ENCODE measurements at regions not wholly inside any gene's neighbourhood (a gene's known extent, or its start where the extent isn't known, plus 50 kb on each side); places are given as distances from the start of the nearest gene placed in this dataset.
"Not testable (repeated sequence)": the region's sequence is repeated elsewhere in the genome, so short reads cannot be mapped to it uniquely, and the experiment has no call there.

DNA sequence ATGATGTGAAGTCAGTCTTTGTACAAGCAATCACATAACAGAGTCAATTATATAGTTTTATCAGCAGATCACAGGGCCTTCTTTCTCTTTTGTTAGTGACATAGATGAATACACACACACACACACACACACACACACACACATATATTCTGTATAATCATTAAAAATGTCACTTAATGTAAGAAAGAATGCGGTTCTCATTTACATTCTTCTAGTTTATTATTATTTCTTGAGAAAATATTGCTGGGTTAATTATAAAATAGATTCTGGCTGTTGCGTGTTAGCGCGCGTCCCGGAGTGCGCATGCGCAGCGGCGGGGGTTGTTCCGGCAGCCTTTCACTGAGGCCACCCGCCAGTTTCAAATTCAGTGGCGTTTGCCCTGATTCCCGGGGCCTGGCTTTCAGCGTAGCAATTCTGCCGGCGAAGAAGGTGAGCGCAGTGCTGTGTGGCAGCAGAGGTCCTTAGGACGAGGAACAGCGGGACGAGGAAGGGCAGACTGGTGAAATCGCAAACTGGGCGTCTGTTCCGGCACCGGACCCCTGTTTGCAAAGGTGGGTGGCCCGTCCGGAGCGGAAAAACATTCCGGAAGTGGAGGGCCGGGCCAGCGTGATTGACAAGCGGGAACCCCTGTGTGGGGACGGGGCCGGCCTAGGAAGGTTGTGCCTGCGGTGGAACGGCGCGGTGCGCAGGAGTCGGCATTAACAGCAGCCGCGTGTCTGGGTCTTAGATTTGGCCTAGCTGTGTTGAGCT is 75.3 kb upstream of the PZP start:
- DNase-seq = peak; percentile 82
- H3K36me3 ChIP-seq, H3K27me3 ChIP-seq, H3K9me3 ChIP-seq: not testable (repeated sequence)
- peak overlapping the region; percentile 46 for H3K4me3 ChIP-seq

DNA sequence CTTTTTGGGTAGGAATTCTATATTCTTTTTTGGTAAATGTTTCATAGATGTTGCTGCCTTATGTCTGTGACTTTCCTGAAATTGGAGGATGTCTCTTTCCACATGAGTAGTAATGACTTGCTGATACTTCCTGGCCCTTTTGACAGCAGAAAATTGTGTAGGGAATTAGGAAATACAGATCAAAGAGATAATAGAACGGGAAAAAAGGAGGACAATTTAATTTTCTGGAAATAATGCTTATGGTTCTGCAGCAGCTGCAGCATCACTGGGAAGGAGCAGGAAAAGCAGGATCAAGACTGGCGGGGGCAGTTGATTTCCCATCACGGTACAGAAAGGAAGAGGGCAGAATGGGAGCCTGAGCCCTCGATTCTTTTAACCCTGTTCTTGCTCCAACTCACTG is 68.8 kb upstream of the PZP start:
- H3K36me3 ChIP-seq = no peaks in the 10 kb centered on the region
- DNase-seq = no peak
- H3K27me3 ChIP-seq = peaks cover 2% of the 10 kb centered on the region; the same call in 1 of the 2 replicates
- no peaks in the 10 kb centered on the region for H3K9me3 ChIP-seq
- no peak overlapping the region for H3K4me3 ChIP-seq

DNA sequence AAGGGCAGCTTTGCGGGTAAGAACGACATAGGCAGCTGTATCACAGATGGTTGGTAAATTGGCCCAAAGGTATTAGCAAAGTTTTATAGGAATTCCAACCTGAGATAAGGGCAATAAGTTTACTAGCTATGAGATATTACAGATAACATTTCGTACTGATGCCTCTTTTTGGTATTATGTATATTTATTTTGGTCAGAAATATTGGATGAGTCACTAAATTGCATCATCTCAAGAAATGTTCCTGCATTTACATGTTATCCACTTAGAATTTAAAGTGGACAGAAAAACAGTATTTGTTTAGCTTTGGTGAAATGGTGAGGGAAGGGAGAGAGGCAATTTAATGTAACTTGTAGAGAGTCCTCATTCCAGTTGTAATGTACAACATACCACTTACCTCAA is 65.1 kb upstream of the PZP start:
- no peaks in the 10 kb centered on the region for H3K9me3 ChIP-seq
- DNase-seq = no peak
- H3K27me3 ChIP-seq = peaks cover 8% of the 10 kb centered on the region; the same call in 1 of the 2 replicates
- H3K4me3 ChIP-seq = no peak overlapping the region
- no peaks in the 10 kb centered on the region for H3K36me3 ChIP-seq

DNA sequence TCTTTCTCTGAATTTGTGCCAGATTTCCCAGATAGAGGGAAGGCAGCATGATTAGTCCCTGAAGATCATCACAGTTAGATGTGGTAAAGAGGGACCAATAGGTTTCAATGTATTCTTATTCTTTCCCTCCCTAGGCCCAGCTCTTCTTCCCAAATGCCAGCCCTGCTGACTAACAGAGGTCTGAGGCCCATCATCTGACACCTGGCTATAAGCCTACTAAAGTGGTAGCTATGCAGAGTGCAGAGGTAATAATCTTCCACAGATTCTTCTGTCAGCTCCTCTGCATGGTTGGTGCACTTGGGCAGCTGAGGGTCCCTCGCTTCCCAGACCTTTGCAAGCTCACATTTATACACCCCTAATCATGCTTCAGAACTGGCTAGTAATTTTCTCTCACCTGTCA is 63.7 kb upstream of the PZP start:
- no peak overlapping the region for H3K4me3 ChIP-seq
- H3K27me3 ChIP-seq = peaks cover 9% of the 10 kb centered on the region; the same call in 1 of the 2 replicates
- H3K9me3 ChIP-seq = no peaks in the 10 kb centered on the region
- H3K36me3 ChIP-seq = no peaks in the 10 kb centered on the region
- no peak for DNase-seq

DNA sequence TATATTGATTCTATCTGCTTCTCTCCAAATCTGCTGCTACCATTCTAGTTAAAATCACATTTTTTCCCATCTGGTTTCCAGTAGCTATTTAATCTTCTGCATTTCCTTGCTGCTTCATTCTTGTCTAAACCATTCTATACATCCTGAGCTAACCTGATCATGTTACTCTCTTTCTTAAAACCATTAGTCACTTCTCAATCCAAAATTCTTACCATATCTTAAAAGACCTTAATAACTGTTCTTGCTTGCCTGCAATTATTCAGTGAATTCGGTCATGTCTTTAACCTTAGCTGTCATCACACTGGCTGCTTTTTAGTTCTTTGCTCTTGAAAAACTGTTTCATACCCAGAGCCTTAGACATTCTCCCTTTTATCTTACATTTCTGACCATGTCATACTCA is 56.4 kb upstream of the PZP start:
- Histone ChIP-seq H3K9me3 (no peaks in the 10 kb centered on the region), H3K4me3 (no peak overlapping the region), H3K27me3 (peaks cover 18% of the 10 kb centered on the region), H3K36me3 (no peaks in the 10 kb centered on the region)
- DNase-seq = no peak

DNA sequence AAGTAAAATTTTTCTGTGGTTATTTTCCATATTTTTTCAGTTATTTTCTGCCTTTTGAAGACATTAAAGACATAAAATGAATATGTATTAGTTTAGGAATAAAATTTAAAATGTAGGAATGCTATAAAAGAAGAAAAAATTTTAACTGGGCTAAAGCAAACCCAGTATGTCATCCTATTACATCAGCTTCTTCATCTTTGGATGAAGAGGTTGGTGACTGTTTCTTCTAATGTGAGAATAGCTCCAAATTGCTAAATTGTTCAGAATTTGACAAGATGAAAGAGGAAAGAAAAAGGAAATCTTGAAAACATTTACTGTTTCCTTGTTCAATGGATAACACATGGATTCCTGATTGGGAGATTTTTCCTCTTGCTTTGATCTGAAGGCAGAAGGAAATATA is 52.7 kb upstream of the PZP start:
- no peaks in the 10 kb centered on the region for H3K9me3 ChIP-seq
- no peak for DNase-seq
- no peak overlapping the region for H3K4me3 ChIP-seq
- H3K27me3 ChIP-seq = peaks cover 13% of the 10 kb centered on the region; the same call in 1 of the 2 replicates
- H3K36me3 ChIP-seq = no peaks in the 10 kb centered on the region

DNA sequence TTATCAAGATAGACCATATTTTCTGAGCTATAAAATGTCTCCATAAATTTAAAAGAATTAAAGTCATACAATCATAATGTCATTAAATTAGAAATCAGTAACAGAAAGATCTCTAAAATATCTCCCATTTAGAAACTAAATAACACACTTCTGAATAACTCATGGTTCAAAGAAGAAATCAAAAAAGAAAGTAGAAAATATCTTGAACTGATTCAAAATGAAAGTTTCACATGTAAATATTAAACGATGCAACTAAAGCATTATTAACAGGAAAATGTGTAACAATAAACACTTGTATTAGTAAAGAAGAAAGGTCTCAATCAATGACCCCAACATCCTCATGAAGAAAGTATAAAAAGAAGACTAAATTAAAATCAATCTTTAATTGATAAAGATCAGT is 50.5 kb upstream of the PZP start:
- no peaks in the 10 kb centered on the region for H3K36me3 ChIP-seq
- peaks cover 13% of the 10 kb centered on the region; the same call in 1 of the 2 replicates for H3K27me3 ChIP-seq
- DNase-seq = no peak
- H3K4me3 ChIP-seq = no peak overlapping the region
- H3K9me3 ChIP-seq = no peaks in the 10 kb centered on the region

Measured in MG63 (cell line).